Uterus (tissue), 3 donors: ENCODE measurements at regions not wholly inside any gene's neighbourhood (a gene's known extent, or its start where the extent isn't known, plus 50 kb on each side); places are given as distances from the start of the nearest gene placed in this dataset.

Source experiments
- DNase-seq, 2 donors: peaks; one replicate each; pipeline ENCODE4 v3.0.0-alpha.2; 2019 to 2020
- H3K27ac ChIP-seq, 2 donors: fragments of 200-600 bp; sonication (generic); 1 replicate in 1 of 2; 2 replicates in 1 of 2; pipeline ENCODE4 v1.5.1; 2016 to 2018
- H3K27me3 ChIP-seq, 2 donors: fragments of 200-600 bp; sonication (generic); one replicate each; pipeline ENCODE4 v1.5.1; 2018 to 2019; ENCODE audit warnings: control low read depth in 1 of 2
- H3K36me3 ChIP-seq, 2 donors: fragments of 200-600 bp; sonication (generic); one replicate each; pipeline ENCODE4 v1.5.1; 2019; ENCODE audit warnings: control low read depth in 1 of 2
- H3K4me1 ChIP-seq, 2 donors: fragments of 200-600 bp; sonication (generic); one replicate each; pipeline ENCODE4 v1.5.1; 2018 to 2019; ENCODE audit warnings: control low read depth in 1 of 2
- H3K4me3 ChIP-seq, 2 donors: fragments of 200-600 bp; sonication (generic); 1 replicate in 1 of 2; 2 replicates in 1 of 2; pipeline ENCODE4 v1.5.1; 2018 to 2019; ENCODE audit warnings: mild to moderate bottlenecking in 1 of 2
- H3K9me3 ChIP-seq, 2 donors: fragments of 200-600 bp; sonication (generic); one replicate each; pipeline ENCODE4 v1.5.1; 2019; ENCODE audit warnings: control low read depth in 1 of 2
- POLR2A ChIP-seq, 2 donors: fragments of 450-650 bp; IDR thresholded peaks; one replicate each; pipeline ENCODE4 v1.6.1; 2016; ENCODE audit warnings: antibody characterized with exemption in 2 of 2, mild to moderate bottlenecking in 1 of 2, moderate library complexity in 1 of 2
- intact Hi-C: fragments of 100-400 bp; cut with DNase I; formaldehyde crosslinking; loops from one replicate; pipeline ENCODE4 v1.15.1; 2023; ENCODE audit warnings: low total_unique reads
- TF ChIP-seq, protein P1 (sequence below), 4 experiments: fragments of 200-600 bp in 2 of 4; fragments of 450-650 bp in 2 of 4; sonication (generic) in 2 of 4; IDR thresholded peaks; one replicate each; pipeline ENCODE4 v1.5.1; 2016 to 2019; ENCODE audit warnings: antibody characterized with exemption in 4 of 4, mild to moderate bottlenecking in 2 of 4, moderate library complexity in 1 of 4
- donor health status: DM: yes; HTN: yes; CAD: no.

DNA sequence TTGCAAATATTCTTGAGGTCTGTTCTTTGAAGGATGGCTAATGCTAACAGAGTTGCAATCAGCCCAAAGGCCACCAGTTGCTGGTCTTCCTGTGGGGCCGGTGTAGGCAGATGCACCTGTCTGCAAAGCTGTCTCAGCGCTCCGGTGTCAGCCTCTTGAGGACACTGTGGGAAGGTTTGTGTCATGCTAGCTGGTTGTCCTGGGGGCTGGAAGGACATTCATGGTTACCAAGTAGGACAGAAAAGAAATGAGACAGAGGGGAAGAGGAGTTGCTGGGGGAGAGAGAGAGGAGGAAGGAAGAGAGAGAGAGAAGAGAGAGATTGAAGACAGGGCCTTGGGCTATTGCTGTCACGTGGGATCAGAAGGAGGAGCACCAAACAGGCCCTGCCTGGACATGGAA is 639.6 kb upstream of the HS6ST1 start:
- intact Hi-C loops = no loop called here
- Histone ChIP-seq H3K4me3 (no peak overlapping the region), H3K4me1 (no peaks in the 10 kb centered on the region), H3K9me3 (no peaks in the 10 kb centered on the region), H3K27me3 (no peaks in the 10 kb centered on the region), H3K27ac (no peak overlapping the region), H3K36me3 (no peaks in the 10 kb centered on the region)
- TF ChIP-seq, protein P1, sequence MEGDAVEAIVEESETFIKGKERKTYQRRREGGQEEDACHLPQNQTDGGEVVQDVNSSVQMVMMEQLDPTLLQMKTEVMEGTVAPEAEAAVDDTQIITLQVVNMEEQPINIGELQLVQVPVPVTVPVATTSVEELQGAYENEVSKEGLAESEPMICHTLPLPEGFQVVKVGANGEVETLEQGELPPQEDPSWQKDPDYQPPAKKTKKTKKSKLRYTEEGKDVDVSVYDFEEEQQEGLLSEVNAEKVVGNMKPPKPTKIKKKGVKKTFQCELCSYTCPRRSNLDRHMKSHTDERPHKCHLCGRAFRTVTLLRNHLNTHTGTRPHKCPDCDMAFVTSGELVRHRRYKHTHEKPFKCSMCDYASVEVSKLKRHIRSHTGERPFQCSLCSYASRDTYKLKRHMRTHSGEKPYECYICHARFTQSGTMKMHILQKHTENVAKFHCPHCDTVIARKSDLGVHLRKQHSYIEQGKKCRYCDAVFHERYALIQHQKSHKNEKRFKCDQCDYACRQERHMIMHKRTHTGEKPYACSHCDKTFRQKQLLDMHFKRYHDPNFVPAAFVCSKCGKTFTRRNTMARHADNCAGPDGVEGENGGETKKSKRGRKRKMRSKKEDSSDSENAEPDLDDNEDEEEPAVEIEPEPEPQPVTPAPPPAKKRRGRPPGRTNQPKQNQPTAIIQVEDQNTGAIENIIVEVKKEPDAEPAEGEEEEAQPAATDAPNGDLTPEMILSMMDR (IDR thresholded peaks at IDR 0.05) = no peak
- no peak for TF ChIP-seq POLR2A (IDR thresholded peaks at IDR 0.05)
- DNase-seq = no peak

- H3K4me3 ChIP-seq = no peak overlapping the region
- intact Hi-C loops = no loop called here
- DNase-seq = no peak
Observed at GRCh38 chr2:128967646-128968045, 649.0 kb upstream of the HS6ST1 start.

DNA sequence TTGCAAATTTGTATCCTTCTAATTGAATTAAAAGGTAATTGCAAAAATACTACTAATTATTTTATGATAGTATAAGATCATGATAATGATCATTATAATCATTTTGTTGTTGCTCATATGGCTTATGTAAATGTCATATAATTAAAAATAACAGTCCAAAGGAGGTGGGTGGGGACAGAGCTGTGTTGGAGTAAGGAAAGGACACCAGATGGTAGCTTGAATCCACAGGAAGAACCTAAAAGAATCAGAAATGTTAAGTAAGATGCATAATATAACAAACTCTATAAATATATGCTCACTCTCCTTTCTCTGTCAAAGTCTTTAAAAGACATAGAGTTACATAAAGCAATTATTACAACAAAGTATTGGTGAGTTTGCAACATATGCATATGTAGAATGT is 650.7 kb upstream of the HS6ST1 start:
- intact Hi-C loops = no loop called here
- no peaks in the 10 kb centered on the region for H3K27me3 ChIP-seq

More at GRCh38 chr2:128967646-128968045, 649.0 kb upstream of the HS6ST1 start:
- no peaks in the 10 kb centered on the region for H3K4me1 ChIP-seq
- no peak overlapping the region for H3K27ac ChIP-seq
- no peaks in the 10 kb centered on the region for H3K9me3 ChIP-seq
- TF ChIP-seq, protein P1 (IDR thresholded peaks at IDR 0.05) = no peak
- TF ChIP-seq POLR2A (IDR thresholded peaks at IDR 0.05) = no peak
- H3K36me3 ChIP-seq = no peaks in the 10 kb centered on the region
- no peaks in the 10 kb centered on the region for H3K27me3 ChIP-seq

DNA sequence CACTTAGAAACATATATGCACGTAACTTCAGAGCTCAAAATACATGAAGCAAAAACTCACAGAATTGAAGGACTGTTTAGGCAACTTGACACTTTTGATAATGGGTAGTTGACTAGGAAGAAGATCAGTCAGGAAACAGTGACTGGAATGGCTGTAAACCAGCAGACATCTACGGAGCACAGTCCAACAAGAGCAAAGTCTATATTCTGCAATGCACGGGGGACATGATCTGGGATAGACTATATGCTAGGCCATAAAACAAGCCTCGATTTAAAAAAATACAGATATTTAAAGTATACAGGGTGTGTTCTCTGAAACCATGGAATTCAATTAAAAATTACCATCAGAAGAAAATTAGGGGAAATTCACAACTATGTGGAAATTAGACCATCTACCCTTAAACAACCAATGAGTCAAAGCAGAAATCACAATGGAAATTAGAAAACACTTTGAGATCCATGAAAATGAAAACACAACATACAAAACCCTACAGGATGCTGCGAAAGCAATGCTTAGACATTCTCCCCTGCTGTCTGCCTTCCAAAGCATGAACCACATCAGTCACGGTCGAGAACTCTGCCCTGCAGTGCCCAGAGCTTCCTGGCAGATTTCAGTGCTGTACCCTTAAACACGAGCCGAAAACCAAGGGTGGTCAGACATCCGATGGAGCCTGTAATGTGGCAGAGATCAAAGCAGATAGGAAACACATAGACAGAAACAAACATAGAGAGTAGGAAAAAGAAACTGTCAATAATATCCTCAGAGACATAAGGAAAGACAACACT is 651.9 kb upstream of the HS6ST1 start:
- intact Hi-C loops = no loop called here
- DNase-seq = no peak
- TF ChIP-seq POLR2A (IDR thresholded peaks at IDR 0.05) = no peak
- TF ChIP-seq, protein P1 (IDR thresholded peaks at IDR 0.05) = no peak
- Histone ChIP-seq H3K9me3 (no peaks in the 10 kb centered on the region), H3K4me1 (no peaks in the 10 kb centered on the region), H3K4me3 (no peak overlapping the region), H3K27me3 (no peaks in the 10 kb centered on the region), H3K27ac (no peak overlapping the region), H3K36me3 (no peaks in the 10 kb centered on the region)

More for the DNA sequence above, 650.7 kb upstream of the HS6ST1 start:
- no peak for TF ChIP-seq POLR2A (IDR thresholded peaks at IDR 0.05)
- TF ChIP-seq, protein P1 (IDR thresholded peaks at IDR 0.05) = no peak
- Histone ChIP-seq H3K36me3 (no peaks in the 10 kb centered on the region), H3K9me3 (no peaks in the 10 kb centered on the region), H3K4me1 (no peaks in the 10 kb centered on the region), H3K27ac (no peak overlapping the region), H3K4me3 (no peak overlapping the region)
- DNase-seq = no peak

DNA sequence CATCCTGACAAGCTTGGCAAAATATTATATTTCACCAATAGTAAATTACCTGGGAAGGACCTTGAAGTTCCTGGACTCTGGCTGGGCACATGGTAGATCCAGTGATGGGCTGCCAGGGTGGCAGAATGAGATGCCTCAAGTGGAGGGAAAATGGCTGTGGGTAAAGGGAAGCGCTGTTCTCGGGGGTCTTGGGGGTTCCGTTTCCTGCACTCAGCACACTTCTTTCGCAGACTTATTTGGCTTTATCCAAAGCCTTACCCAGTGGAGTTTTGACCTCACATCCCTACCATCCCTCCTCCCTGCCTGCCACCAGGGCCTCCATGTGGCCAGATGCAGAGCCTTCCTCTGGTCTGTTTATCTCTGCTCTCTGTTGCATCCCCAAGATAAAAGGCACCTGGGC is 654.9 kb upstream of the HS6ST1 start:
- intact Hi-C loops = no loop called here

More for the DNA sequence above, 654.9 kb upstream of the HS6ST1 start:
- TF ChIP-seq, protein P1 (IDR thresholded peaks at IDR 0.05) = no peak
- TF ChIP-seq POLR2A (IDR thresholded peaks at IDR 0.05) = no peak
- H3K4me3 ChIP-seq = no peak overlapping the region
- DNase-seq = no peak
- H3K9me3 ChIP-seq = no peaks in the 10 kb centered on the region
- H3K27ac ChIP-seq = no peak overlapping the region
- no peaks in the 10 kb centered on the region for H3K36me3 ChIP-seq
- H3K27me3 ChIP-seq = no peaks in the 10 kb centered on the region
- no peaks in the 10 kb centered on the region for H3K4me1 ChIP-seq
